K562 (cell line): ENCODE measurements at regions not wholly inside any gene's neighbourhood (a gene's known extent, or its start where the extent isn't known, plus 50 kb on each side); places are given as distances from the start of the nearest gene placed in this dataset.

ENCODE experiments used
- DMBX1 ChIP-seq: fragments of 250-450 bp; sonication (Bioruptor Pico); IDR thresholded peaks from 2 replicates; pipeline ENCODE4 v1.8.0; 2022; ENCODE audit warnings: inconsistent platforms, mild to moderate bottlenecking, moderate library complexity, borderline replicate concordance
- EGR1 ChIP-seq: fragments of 450-650 bp; conservative IDR thresholded peaks from 2 replicates; pipeline ENCODE4 v1.6.1; 2017; ENCODE audit warnings: mild to moderate bottlenecking
- FOXM1 ChIP-seq, 2 experiments: fragments of 450-650 bp in 1 of 2; sonication (generic) in 1 of 2; formaldehyde crosslinking in 1 of 2; IDR thresholded peaks; 2 replicates each; pipeline versions ENCODE4 v1.6.1 to v1.9.0; 2017 to 2022; ENCODE audit warnings: low read depth in 2 of 2, mild to moderate bottlenecking in 2 of 2, missing genetic modification reagents in 1 of 2, moderate library complexity in 1 of 2
- NCOA2 ChIP-seq, 2 experiments: fragments of 450-650 bp; IDR thresholded peaks; 2 replicates each; pipeline ENCODE4 v1.6.1; 2018; ENCODE audit warnings: mild to moderate bottlenecking in 2 of 2, moderate library complexity in 1 of 2; ENCODE audit not compliant: partially characterized antibody in 2 of 2
- RBFOX2 ChIP-seq: fragments of 200-400 bp; formaldehyde crosslinking; IDR thresholded peaks from 2 replicates; pipeline ENCODE4 v1.6.1; 2017; ENCODE audit warnings: low read depth, mild to moderate bottlenecking, low read length, moderate library complexity
- RBM14 ChIP-seq: fragments of 200-400 bp; formaldehyde crosslinking; IDR thresholded peaks from 2 replicates; pipeline ENCODE4 v1.6.1; 2018; ENCODE audit warnings: low read depth, mild to moderate bottlenecking, low read length, moderate library complexity, borderline replicate concordance; ENCODE audit not compliant: insufficient read depth
- SMAD3 ChIP-seq: fragments of 450-650 bp; formaldehyde crosslinking; conservative IDR thresholded peaks from 2 replicates; pipeline ENCODE4 v1.4.0; 2020; ENCODE audit warnings: mild to moderate bottlenecking
- STAG1 ChIP-seq: sonication (generic); formaldehyde crosslinking; IDR thresholded peaks from 2 replicates; pipeline ENCODE4 v1.5.0; 2020; ENCODE audit warnings: missing genetic modification reagents, borderline replicate concordance
- ZNF583 ChIP-seq: fragments of 250-450 bp; sonication (Bioruptor Pico); IDR thresholded peaks from 2 replicates; pipeline ENCODE4 v1.4.0; 2020
- TF ChIP-seq, protein P1 (sequence below): fragments of 450-650 bp; IDR thresholded peaks from 2 replicates; pipeline ENCODE4 v1.6.1; 2017; ENCODE audit warnings: antibody characterized with exemption
- TF ChIP-seq, protein P2 (sequence below): fragments of 250-450 bp; sonication (Bioruptor Pico); IDR thresholded peaks from 2 replicates; pipeline ENCODE4 v1.5.0; 2021
- TF ChIP-seq, protein P3 (sequence below): fragments of 450-650 bp; IDR thresholded peaks from 2 replicates; pipeline ENCODE4 v1.6.1; 2017; ENCODE audit warnings: antibody characterized with exemption, mild to moderate bottlenecking
- TF ChIP-seq, protein P4 (sequence below): fragments of 250-450 bp; sonication (Bioruptor Pico); IDR thresholded peaks from 2 replicates; pipeline ENCODE4 v1.8.0; 2022; ENCODE audit warnings: inconsistent platforms, mild to moderate bottlenecking, moderate library complexity, borderline replicate concordance
- TF ChIP-seq, protein P5 (sequence below): sonication (generic); formaldehyde crosslinking; IDR thresholded peaks from 2 replicates; pipeline ENCODE4 v1.9.0; 2022; ENCODE audit warnings: mild to moderate bottlenecking, missing genetic modification reagents
- TF ChIP-seq, protein P6 (sequence below): sonication (generic); formaldehyde crosslinking; IDR thresholded peaks from 2 replicates; pipeline ENCODE4 v1.8.0; 2022; ENCODE audit warnings: mild to moderate bottlenecking, missing genetic modification reagents

DNA sequence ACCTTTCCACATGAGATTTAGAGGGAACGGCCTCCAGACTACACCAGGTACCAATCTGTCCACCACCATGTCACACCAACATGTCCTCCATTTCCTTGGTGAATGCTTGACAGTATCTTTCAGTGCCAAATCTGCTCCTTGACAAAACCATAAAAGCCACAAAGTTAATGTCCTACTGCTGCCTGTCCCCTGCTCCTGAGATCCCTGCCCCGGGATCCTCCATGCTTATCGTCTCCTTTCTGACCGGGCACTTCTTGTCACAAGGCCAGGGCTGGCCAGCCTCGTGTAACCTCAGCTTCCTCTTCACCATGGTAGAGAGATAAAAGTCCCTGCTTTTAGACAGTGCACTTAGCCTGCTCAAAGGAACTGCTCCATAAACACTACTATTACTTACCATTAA is 136.2 kb downstream of the NAV1 start (continued):
- TF ChIP-seq, protein P1, sequence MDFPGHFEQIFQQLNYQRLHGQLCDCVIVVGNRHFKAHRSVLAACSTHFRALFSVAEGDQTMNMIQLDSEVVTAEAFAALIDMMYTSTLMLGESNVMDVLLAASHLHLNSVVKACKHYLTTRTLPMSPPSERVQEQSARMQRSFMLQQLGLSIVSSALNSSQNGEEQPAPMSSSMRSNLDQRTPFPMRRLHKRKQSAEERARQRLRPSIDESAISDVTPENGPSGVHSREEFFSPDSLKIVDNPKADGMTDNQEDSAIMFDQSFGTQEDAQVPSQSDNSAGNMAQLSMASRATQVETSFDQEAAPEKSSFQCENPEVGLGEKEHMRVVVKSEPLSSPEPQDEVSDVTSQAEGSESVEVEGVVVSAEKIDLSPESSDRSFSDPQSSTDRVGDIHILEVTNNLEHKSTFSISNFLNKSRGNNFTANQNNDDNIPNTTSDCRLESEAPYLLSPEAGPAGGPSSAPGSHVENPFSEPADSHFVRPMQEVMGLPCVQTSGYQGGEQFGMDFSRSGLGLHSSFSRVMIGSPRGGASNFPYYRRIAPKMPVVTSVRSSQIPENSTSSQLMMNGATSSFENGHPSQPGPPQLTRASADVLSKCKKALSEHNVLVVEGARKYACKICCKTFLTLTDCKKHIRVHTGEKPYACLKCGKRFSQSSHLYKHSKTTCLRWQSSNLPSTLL: no peak
- no peak for TF ChIP-seq STAG1
- TF ChIP-seq, protein P2, sequence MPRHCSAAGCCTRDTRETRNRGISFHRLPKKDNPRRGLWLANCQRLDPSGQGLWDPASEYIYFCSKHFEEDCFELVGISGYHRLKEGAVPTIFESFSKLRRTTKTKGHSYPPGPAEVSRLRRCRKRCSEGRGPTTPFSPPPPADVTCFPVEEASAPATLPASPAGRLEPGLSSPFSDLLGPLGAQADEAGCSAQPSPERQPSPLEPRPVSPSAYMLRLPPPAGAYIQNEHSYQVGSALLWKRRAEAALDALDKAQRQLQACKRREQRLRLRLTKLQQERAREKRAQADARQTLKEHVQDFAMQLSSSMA (CRISPR knock-in tag): no peak
- no peak for TF ChIP-seq RBM14
- TF ChIP-seq ZNF583 (CRISPR knock-in tag): peak; percentile 42; the same call in 1 of the 2 replicates
- TF ChIP-seq SMAD3 (CRISPR knock-in tag): no peak; the same call in 1 of the 2 replicates
- no peak for TF ChIP-seq NCOA2 (IDR thresholded peaks at IDR 0.05; ENCODE audit: partially characterized antibody in 2 of 2)
- TF ChIP-seq DMBX1 (CRISPR knock-in tag): no peak
- TF ChIP-seq, protein P3, sequence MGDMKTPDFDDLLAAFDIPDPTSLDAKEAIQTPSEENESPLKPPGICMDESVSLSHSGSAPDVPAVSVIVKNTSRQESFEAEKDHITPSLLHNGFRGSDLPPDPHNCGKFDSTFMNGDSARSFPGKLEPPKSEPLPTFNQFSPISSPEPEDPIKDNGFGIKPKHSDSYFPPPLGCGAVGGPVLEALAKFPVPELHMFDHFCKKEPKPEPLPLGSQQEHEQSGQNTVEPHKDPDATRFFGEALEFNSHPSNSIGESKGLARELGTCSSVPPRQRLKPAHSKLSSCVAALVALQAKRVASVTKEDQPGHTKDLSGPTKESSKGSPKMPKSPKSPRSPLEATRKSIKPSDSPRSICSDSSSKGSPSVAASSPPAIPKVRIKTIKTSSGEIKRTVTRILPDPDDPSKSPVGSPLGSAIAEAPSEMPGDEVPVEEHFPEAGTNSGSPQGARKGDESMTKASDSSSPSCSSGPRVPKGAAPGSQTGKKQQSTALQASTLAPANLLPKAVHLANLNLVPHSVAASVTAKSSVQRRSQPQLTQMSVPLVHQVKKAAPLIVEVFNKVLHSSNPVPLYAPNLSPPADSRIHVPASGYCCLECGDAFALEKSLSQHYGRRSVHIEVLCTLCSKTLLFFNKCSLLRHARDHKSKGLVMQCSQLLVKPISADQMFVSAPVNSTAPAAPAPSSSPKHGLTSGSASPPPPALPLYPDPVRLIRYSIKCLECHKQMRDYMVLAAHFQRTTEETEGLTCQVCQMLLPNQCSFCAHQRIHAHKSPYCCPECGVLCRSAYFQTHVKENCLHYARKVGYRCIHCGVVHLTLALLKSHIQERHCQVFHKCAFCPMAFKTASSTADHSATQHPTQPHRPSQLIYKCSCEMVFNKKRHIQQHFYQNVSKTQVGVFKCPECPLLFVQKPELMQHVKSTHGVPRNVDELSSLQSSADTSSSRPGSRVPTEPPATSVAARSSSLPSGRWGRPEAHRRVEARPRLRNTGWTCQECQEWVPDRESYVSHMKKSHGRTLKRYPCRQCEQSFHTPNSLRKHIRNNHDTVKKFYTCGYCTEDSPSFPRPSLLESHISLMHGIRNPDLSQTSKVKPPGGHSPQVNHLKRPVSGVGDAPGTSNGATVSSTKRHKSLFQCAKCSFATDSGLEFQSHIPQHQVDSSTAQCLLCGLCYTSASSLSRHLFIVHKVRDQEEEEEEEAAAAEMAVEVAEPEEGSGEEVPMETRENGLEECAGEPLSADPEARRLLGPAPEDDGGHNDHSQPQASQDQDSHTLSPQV: peak; percentile 38; the same call in 1 of the 2 replicates
- TF ChIP-seq, protein P4, sequence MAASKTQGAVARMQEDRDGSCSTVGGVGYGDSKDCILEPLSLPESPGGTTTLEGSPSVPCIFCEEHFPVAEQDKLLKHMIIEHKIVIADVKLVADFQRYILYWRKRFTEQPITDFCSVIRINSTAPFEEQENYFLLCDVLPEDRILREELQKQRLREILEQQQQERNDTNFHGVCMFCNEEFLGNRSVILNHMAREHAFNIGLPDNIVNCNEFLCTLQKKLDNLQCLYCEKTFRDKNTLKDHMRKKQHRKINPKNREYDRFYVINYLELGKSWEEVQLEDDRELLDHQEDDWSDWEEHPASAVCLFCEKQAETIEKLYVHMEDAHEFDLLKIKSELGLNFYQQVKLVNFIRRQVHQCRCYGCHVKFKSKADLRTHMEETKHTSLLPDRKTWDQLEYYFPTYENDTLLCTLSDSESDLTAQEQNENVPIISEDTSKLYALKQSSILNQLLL (CRISPR knock-in tag): no peak
- TF ChIP-seq EGR1: no peak
- TF ChIP-seq FOXM1 (IDR thresholded peaks at IDR 0.05; ENCODE audit: low read depth): no peak
- no peak for TF ChIP-seq FOXM1 (CRISPR knock-in tag; IDR thresholded peaks at IDR 0.05; ENCODE audit: low read depth)
- no peak for TF ChIP-seq RBFOX2
- TF ChIP-seq, protein P5, sequence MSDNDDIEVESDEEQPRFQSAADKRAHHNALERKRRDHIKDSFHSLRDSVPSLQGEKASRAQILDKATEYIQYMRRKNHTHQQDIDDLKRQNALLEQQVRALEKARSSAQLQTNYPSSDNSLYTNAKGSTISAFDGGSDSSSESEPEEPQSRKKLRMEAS: peak; percentile 54
- TF ChIP-seq, protein P6, sequence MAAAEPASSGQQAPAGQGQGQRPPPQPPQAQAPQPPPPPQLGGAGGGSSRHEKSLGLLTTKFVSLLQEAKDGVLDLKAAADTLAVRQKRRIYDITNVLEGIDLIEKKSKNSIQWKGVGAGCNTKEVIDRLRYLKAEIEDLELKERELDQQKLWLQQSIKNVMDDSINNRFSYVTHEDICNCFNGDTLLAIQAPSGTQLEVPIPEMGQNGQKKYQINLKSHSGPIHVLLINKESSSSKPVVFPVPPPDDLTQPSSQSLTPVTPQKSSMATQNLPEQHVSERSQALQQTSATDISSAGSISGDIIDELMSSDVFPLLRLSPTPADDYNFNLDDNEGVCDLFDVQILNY: no peak
